ENCODE measurements at regions not wholly inside any gene's neighbourhood (a gene's known extent, or its start where the extent isn't known, plus 50 kb on each side); places are given as distances from the start of the nearest gene placed in this dataset.
A peak's percentile ranks its signal among the peaks of the same experiment; 100 is the strongest.

GRCh38 chr11:111194860-111195568 is 50.5 kb upstream of the POU2AF2 start:
- DNase-seq (ENCODE audit: low spot score) = no peak

DNA sequence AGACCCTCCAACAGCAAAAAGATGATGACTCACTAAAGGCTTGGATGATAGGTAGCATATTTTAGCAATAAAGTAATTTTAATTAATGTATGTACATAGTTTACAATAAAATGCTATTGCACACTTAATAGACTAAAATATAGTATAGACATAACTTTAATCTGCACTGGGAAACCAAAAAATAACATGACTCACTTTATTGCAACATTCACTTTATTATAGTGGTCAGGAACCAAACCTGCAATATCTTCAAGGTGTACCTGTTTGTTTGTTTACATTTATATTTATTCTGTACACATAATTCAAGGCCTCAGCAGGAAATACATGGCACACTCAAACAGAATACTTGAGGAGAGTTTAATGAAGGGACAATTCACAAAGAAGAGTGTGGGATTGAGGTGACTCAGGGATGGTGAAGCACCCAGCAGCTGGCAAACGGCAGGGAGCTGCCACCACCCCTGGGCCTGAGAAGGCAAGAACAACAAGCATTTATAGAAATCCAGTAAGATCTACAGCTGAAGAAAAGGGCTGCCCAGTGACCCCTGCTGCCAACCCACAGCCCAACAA is 51.5 kb upstream of the POU2AF2 start:
- DNase-seq (ENCODE audit: low spot score) = no peak

DNA sequence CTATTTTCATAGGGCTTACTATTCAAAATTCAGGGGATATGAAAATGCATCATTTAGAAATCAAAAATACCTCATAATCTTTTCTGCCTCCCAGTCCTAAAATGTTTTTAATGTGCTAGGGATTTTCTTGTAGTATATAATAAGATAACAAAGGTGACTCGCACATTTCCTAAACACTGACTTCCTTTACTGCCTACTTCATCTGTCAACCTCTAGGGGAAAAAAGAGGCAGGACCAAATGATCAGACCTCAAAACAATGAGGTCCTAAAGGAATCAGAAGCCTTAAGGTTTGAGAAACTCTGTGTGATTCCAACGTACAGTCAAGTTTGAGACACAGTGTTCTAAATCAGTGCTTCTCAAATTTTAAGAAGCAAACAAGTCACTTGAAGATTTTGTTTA is 56.1 kb upstream of the POU2AF2 start:
- DNase-seq (ENCODE audit: low spot score) = no peak

- no peak for DNase-seq (ENCODE audit: low spot score)
Observed at GRCh38 chr11:111186308-111186915, 59.1 kb upstream of the POU2AF2 start.

GRCh38 chr11:111185266-111185665 is 60.3 kb upstream of the POU2AF2 start:
- DNase-seq (ENCODE audit: low spot score) = peak; percentile 68

DNA sequence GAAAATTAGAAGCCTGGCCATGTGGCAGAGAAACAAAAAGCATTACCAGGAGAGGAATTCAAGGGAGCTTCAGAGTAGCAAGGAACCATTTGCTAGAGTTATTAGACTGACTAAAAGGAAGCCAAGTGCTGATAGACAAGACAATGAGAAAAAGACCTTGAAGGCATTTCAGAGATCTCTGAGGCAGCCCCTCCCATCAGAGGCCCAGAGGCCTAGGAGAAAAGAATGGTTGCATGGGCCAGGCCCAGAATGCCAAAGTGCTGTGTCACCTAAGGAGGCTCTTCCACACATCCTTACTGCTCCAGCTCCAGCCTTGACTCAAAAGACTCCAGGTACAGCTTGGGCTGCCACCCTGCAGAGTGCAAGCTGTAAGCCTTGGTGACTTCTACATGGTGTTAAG is 61.8 kb upstream of the POU2AF2 start:
- DNase-seq (ENCODE audit: low spot score) = peak; percentile 28

DNA sequence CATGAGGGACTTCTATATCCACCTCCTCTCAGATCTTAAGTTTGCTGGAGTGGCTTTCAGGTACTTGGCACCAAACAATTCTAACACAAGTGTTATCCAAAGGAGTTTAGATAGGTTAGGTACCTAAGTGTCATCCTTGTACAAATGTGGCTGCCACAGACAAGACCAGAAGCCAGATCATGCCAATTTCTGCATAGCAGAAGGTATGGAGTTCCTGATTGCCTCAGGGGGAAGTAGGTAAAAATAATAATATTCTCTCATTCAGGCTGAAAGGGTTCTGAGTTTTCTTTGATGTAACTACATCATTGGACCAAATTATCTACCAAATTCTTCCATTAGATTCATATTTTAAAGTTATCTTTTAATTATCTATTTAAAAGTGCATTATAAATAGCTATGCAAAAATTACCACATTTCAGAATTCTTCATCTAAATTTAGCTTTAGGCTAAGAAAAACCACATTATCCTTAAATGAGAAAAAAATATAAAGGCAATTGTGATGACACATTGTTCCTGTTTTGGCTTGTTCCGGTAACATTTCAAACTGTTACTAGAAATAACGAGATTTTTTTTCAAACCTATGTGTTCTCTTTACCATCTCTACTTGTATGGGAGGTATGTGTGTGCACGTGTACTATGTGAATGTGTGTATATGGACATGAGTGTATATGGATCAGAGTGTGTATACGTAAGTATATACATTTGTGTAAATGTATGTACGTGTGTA is 66.2 kb upstream of the POU2AF2 start:
- DNase-seq (ENCODE audit: low spot score) = no peak

DNA sequence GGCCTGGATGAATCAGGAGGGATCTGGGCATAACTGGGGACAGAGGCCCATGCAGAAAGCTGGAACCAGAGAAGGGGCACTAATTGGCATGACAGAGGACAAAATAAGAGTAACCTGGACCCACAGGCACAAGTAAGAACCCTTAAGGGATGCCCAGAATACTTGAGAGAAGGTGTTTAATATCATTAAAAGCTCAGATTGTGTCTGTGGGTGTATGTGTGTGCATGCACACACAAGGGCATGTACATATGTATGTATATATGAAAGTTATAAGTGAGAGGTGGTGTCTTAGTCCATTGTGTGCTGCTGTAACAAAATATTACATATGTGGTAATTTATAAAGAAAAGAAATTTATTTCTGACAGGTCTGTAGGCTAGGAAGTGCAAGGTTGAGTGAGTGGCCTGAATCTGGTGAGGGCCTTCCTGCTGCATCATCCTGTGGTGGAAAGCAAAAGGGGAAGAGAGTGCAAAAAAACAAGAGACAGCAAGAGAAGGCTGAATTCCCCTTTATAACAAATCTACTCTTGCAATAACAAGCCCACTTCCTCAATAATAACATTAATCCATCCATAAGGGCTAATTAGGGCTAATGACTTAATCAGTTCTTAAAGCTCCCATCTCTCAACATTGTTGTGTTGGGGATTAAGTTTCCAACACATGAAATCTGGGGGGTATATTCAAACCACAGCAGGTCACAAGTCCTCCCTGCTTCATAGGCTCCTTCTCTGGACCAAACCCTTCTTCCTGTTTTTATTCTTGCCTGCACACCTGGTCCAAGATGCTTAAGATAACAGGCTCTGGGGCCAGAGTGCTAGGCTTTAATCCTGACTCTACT is 68.3 kb upstream of the POU2AF2 start:
- no peak for DNase-seq (ENCODE audit: low spot score)

DNA sequence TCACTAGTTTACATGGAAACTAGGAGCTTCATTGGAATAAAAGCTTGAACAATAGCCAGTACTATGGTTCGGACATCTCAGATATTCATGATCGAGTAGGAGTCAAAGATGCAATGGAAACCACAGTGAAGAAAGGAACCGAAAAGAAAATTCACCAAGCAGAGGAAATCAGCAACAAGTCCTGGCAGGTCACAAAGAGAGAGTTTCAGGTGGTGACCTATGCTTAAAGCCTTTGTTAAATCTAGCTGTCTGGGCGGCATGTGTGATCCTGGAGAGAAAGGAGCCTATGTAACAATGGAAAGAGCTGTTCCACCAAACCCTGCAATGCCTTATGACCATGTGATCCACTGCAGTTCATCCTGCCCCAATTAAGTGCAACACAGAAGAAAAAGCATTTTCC is 68.9 kb upstream of the POU2AF2 start:
- no peak for DNase-seq (ENCODE audit: low spot score)

DNA sequence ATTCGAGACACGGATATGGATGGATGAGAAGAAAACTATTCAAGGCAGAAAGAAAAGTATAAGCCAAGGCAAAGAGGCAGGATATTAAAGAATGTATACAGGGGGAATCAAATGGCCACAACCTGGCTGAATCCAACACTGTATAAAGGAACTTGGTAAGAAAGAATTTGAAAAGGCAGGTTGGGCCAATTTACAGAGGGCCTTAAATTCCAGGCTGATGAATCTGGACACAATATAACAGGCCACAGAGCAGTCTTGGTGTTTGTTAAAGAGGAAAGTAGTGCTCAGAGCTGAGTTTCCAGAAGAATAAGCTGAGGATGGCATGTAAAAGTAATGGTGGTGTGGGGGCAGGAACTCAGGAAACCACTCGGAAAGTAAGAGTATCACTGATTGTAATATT is 72.3 kb upstream of the POU2AF2 start:
- no peak for DNase-seq (ENCODE audit: low spot score)

DNA sequence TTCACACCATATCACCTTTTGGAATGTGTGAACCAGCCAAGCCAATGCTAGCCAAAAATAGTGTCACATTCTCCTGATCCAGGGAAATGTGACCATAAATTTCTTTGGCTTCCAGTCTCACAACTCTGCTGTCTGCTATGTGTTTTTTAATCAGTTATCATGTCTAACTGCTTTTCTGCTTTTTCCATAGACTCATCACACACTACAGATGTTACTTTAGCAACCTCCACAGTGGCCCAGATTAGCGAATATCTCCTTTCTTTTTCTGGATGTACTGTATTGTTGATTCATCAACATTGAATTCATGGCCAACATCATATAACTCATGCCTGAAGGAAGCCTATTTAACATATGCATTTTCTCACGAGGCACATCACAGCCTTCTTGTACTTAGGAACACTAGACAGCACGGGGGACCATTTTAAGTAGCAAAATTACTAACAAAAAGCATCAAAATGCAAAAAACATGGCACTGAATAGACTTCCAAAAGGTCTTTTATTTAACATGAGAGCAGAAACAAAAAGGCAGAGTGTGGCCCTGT is 73.1 kb upstream of the POU2AF2 start:
- no peak for DNase-seq (ENCODE audit: low spot score)

- DNase-seq (ENCODE audit: low spot score) = no peak
Observed at GRCh38 chr11:111170761-111171379, 74.7 kb upstream of the POU2AF2 start.

DNA sequence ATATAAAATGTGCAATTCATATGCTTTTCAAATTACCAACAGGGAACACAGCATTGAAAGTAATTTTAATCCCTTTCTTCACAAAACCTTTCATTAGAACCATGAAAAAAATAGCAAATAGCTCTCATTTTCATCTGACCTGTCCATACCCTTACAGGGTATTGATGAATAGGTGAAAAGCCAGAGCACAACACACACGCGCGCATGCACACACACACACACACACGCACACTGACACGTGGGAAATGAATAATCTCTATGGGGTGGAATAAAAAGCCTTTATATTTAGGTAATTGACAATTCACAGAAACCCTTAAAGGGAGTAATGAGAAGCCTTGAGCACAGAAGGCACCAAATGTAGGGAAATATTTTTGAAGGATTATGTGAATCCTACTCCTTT is 76.2 kb upstream of the POU2AF2 start:
- no peak for DNase-seq (ENCODE audit: low spot score)

DNA sequence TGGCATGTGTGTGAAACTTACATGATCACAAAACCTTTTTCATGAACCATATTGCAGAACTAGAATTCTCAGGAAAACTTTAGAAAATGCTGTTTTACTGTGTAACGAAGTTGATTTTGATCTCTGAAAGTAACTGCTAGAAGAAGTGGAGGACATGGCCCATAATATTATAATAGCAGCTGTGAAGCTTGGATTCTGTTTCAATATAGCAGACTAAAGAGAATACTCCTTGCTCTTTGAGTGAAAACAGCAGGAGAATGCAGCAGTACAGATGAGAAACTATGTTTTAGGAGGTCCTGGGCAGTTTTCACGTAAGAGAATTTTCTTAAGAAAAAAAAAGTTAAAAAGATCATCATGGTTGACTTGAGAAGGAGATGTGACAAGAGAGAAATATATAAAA is 76.7 kb upstream of the POU2AF2 start:
- DNase-seq (ENCODE audit: low spot score) = no peak

DNA sequence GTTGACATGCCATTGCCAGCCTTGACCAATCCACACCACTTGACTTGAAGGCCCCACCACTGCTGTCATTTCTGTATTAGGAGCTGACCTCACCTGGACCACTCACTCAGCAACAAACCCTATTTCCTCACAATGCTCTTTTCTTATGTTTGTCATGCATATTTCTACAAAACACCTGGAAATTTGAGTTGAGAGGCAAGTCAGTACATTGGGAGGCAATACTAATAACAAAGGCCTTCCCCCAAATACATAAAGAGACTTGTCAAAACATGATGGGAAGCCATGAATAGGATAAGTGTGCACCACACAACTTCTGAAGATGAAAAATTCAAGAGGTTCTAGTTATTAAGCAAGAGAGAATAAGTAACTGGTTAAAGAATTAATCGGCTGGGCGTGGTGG is 77.9 kb upstream of the POU2AF2 start:
- DNase-seq (ENCODE audit: low spot score) = no peak

GRCh38 chr11:111166598-111166997 is 78.9 kb upstream of the POU2AF2 start:
- no peak for DNase-seq (ENCODE audit: low spot score)

GRCh38 chr11:111162305-111162704 is 83.2 kb upstream of the POU2AF2 start:
- peak; percentile 6 for DNase-seq (ENCODE audit: low spot score)

- DNase-seq (ENCODE audit: low spot score) = no peak
Observed at GRCh38 chr11:111157571-111157970, 88.0 kb upstream of the POU2AF2 start.

DNA sequence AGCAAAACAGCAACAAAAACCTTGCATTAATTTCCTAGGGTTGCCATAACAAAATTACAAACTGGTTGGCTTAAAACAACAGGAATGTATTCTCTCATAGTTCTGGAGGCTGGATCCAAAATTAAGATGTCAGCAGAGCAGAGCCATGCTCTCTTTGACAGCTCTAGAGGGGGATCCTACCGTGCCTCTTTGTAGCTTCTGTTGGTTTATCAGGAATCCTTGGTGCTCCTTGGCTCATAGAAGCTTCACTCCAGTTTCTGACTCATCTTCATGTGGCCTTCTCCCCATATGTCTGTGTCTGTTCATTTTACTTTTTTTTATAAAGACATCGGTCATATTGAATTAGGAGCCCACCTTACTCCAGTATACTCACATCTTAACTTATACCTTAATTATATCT is 90.5 kb upstream of the POU2AF2 start:
- no peak for DNase-seq (ENCODE audit: low spot score)

DNA sequence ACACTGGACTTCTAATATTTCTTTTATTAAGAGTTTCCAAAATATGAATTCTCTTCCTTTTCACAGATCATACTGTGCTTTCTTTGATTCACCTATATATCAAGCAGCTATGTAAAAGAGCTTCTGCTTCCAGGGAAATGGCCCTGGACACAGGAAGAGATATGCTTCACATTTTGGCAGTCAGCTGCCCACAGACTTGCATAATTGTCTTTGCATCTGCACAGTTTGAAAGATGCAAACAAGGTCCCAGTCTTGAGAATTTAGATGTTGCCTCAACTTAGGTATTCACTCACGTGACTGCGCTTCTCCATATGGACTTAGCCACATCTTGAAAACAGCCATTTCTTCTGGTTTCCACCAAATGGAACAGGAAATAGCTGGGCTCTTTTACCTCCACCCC is 92.3 kb upstream of the POU2AF2 start:
- DNase-seq (ENCODE audit: low spot score) = no peak

DNA sequence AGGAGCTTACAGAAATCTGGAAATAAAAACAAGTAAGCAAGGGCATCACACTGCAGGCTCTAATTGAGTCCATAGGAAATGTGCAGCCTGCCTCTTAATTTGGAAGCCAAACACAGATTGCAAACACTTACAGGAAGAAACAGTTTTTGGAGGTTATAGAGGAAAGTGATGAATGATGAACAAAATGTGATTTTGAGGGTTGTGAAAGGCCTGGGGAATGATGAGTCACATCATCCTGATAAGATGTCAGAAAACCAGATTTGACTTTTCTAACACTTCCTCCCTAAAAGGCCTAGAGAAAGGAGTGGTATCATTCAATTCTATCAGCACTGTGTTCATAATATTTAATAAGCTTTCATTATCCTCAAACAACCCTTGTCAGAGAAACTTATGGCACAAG is 96.6 kb upstream of the POU2AF2 start:
- DNase-seq (ENCODE audit: low spot score) = no peak

Measured in AG08395 (cell line).